GM12872 (cell line): ENCODE measurements at regions not wholly inside any gene's neighbourhood (a gene's known extent, or its start where the extent isn't known, plus 50 kb on each side); places are given as distances from the start of the nearest gene placed in this dataset.

Experiments
- TF ChIP-seq, protein P1 (sequence below): IDR thresholded peaks from 3 replicates; pipeline ENCODE4 v1.5.1; 2011; ENCODE audit warnings: low read depth, mild to moderate bottlenecking, low read length, moderate library complexity; ENCODE audit not compliant: insufficient read depth

DNA sequence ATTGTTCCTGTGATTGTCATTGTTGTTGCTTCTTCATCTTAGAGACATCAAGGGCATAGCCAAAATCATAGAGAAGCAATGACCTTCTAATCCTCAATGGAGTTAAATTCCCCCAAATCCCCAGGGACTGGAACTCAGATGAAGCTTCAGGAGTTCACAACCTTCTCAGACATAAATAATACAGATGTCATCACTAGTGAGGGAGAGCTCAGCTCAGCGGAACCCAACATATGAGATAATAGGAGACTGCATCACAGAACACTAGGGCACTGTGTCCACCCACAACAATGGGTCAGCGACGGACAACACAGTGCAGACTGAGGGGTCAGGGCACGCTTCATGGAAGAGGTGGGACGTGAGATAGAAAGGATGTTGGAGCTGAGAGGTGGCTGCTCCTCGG, 1290.4 kb upstream of the TMEM132C start:
- TF ChIP-seq, protein P1, sequence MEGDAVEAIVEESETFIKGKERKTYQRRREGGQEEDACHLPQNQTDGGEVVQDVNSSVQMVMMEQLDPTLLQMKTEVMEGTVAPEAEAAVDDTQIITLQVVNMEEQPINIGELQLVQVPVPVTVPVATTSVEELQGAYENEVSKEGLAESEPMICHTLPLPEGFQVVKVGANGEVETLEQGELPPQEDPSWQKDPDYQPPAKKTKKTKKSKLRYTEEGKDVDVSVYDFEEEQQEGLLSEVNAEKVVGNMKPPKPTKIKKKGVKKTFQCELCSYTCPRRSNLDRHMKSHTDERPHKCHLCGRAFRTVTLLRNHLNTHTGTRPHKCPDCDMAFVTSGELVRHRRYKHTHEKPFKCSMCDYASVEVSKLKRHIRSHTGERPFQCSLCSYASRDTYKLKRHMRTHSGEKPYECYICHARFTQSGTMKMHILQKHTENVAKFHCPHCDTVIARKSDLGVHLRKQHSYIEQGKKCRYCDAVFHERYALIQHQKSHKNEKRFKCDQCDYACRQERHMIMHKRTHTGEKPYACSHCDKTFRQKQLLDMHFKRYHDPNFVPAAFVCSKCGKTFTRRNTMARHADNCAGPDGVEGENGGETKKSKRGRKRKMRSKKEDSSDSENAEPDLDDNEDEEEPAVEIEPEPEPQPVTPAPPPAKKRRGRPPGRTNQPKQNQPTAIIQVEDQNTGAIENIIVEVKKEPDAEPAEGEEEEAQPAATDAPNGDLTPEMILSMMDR: no peak

DNA sequence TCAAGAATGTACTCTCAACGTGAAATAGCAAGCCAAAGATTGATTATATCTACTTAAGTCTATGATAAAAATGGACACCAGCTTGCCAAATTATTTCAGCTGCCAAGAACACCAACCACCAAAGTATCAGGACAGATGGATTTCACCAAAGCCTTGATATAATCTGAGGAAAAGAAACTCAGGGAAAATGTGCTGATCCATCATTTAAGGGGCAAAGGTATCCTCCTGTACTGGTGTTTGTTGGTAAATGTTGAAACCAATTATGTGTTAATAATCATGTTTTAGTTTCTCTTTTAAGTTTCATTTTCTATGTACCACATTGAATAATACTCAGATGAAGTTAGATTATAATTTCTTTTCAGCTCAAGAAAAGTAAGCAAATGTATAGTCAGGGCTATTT, 1284.3 kb upstream of the TMEM132C start:
- TF ChIP-seq, protein P1: no peak

DNA sequence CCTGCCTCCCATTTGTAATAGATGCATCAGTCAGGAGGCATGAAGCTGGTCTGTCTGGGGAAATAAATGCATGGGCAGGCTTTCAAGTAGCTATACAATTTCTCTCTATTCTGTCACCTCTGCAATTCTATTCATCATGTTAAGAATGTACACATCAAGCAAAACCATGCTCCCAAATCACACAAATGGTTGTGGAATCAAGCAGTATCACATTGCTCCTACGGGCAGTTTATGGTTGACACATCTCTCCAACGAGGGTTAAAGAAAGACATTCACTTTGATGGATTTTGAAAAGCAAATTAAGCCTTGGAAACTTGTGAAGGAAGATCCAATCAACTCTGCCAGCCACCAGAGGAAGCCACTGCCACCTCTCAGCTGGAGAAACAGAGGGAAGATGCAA, 1277.4 kb upstream of the TMEM132C start:
- TF ChIP-seq, protein P1: no peak

DNA sequence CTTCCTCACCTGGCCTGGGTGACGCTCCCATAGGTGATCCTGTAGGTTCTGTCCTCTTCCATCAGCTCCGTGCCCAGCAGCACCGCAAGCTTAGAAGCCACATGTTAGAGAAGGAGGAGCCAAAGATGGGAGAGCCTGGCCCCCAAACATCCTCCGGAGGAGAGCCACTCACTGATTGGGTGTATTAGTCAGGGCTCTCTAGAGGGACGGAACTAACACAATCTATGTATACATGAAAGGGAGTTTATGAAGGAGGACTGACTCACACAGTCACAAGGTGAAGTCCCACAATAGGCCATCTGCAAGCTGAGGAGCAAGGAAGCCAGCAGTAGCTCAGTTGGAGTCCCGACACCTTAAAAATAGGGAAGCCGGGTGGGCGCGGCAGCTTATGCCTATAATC, 1273.1 kb upstream of the TMEM132C start:
- TF ChIP-seq, protein P1: no peak

DNA sequence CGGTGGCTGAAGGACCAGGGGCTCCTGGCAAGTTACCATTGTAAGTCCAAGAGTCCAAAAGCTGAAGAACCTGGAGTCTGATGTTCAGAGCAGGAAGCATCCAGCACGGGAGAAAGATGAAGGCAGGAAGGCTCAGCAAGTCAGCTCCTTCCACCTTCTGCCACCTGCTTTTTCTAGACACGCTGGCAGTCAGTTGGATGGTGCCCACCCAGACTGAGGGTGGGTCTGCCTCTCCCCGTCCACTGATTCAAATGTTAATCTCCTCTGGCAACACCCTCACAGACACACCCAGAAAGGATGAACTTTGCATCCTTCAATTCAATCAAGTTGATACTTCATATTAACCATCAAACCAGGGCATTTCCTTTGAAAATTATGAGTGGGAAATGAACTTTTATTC, 1272.4 kb upstream of the TMEM132C start:
- TF ChIP-seq, protein P1: no peak

DNA sequence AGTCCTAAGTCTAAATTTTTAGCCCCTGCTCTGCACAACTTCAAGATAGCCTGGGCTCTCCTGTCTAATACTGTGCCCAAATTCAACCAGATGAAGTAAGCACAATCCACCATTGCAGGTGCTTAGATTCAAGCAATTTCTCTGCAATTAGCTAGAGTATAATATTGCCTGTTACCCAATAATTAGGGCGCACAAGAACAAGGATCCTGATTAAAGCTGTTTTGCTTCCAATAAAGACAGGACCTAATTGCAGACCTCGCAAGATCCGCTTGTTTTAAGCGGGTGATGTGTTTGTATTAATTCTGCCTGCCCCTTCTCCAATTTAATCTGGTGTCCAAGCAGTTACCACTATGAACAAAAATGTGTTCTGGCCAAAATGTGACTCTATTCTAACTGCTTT, 1268.9 kb upstream of the TMEM132C start:
- TF ChIP-seq, protein P1: no peak

DNA sequence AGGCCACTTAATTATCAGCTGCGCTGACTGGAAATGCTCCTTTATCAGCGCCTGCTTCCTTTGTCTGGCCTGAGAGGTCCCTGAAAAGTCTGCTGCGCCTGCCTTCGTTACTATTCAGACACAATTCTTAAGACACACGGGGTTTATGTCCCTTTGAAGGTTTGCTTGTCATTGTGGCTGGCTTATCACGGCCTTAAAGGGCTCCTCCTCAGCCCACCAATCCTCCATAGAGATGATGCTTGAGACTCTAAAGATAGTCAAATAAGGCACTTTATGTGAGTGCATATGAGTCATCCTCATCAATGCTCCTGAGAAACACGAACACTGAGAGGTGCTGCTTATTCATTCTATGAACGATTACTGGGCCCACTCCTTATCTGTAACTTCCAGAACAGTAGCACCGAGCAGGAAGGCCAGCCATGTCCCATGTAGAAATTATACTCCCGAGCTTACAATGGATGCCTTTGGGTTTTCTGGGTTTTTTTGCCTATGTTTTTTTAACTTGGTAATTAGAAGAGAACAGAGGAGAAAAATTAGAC, 1268.2 kb upstream of the TMEM132C start:
- TF ChIP-seq, protein P1: no peak

DNA sequence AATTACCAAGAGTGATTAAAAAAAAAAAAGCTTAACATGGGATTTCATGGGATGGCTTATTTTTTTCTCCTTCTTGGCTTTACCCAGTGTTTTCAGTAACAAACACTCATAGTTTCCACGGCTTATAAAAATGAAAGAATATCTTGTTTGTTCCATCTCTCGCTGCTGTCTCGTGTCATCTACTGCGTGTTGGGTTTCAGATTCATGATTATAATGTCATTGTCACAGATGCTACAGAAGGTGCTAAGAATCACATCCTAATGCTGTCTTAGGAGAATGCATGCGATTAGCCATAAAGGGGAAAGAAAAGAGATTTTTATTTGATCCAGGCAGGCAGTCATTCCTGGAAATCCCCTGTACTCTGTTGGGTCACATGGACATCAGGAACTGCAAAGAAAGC, 1267.6 kb upstream of the TMEM132C start:
- TF ChIP-seq, protein P1: no peak
